ENCODE measurements at regions not wholly inside any gene's neighbourhood (a gene's known extent, or its start where the extent isn't known, plus 50 kb on each side); places are given as distances from the start of the nearest gene placed in this dataset.

DNA sequence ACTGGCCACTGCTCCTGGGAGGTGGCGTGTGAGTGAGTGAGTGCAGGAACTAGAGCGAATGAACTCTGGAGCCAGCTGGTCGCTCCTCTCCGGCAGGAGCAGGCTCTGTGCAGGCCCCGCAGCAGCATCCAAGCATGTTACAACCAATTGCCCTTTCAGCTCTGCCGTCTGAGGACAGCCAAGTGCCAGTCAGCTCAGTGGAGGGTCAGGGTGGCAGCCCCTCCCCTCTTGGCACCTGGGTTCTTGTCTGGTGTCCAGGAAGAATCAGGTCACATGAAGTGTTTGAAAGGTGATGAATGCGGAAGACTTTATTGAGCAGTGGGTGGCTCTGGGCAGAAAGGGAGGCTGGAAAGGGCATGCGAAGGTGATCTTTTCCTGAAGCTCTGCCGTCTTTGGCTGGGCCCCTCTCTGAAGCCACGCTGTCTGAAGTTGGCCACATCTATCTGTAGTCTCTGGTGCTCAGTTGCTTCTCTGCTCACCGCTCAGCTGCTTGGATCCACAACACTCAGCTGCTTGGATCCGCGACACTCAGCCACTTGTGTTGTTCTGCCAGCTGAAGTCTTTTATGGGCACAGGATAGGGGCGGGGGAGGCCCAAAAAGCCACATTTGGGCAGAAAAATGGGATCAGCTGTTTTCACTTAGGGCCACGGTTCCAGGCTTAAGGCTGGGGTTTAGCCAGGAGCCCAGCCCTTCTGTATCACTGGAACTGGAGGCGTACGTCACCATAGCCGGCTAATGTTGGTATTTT is 139.8 kb downstream of the ADSS2 start:
- Mint-ChIP-seq H3K27me3 (ENCODE audit: insufficient read depth, unreplicated experiment) (no peaks in the 10 kb centered on the region), H3K9me3 (ENCODE audit: unreplicated experiment) (peaks cover 17% of the 10 kb centered on the region)
- POLR2A ChIA-PET = no interaction called here

DNA sequence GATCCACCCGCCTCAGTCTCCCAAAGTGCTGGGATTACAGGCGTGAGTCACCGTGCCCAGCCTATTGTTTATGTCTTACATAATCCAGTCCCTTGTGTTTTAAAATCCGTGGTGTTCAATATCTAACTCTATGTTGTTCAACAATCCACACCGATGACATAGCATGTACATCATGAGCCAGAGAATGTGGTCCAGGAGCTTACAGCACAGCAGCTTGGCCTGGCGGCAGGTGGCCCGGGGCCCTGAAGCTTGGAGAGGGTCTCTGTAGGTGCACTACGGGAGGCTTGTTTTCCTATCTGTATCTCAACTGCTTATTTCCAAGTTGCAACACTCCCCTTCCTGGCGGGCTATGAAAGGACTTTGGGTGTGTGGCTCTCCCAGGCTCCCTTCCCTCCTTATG is 138.4 kb downstream of the ADSS2 start:
- intact Hi-C loops (cut with micrococcal nuclease; ENCODE audit: unreplicated experiment) = no loop called here
- Mint-ChIP-seq H3K9me3 (ENCODE audit: unreplicated experiment) (peaks cover 3% of the 10 kb centered on the region), H3K4me1 (ENCODE audit: low read depth, unreplicated experiment) (no peaks in the 10 kb centered on the region), H3K27ac (ENCODE audit: unreplicated experiment) (no peak overlapping the region), H3K4me3 (ENCODE audit: unreplicated experiment) (no peak overlapping the region), H3K27me3 (ENCODE audit: insufficient read depth, unreplicated experiment) (no peaks in the 10 kb centered on the region), H3K36me3 (ENCODE audit: insufficient read depth, unreplicated experiment) (no peaks in the 10 kb centered on the region)
- no peaks in the 10 kb centered on the region for H3K36me3 ChIP-seq (ENCODE audit: control insufficient read depth, insufficient read depth, low read length)
- DNase-seq = no peak
- no peaks in the 10 kb centered on the region for H3K4me1 ChIP-seq
- POLR2A ChIA-PET = no interaction called here
- TF ChIP-seq, protein P1, sequence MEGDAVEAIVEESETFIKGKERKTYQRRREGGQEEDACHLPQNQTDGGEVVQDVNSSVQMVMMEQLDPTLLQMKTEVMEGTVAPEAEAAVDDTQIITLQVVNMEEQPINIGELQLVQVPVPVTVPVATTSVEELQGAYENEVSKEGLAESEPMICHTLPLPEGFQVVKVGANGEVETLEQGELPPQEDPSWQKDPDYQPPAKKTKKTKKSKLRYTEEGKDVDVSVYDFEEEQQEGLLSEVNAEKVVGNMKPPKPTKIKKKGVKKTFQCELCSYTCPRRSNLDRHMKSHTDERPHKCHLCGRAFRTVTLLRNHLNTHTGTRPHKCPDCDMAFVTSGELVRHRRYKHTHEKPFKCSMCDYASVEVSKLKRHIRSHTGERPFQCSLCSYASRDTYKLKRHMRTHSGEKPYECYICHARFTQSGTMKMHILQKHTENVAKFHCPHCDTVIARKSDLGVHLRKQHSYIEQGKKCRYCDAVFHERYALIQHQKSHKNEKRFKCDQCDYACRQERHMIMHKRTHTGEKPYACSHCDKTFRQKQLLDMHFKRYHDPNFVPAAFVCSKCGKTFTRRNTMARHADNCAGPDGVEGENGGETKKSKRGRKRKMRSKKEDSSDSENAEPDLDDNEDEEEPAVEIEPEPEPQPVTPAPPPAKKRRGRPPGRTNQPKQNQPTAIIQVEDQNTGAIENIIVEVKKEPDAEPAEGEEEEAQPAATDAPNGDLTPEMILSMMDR (IDR thresholded peaks at IDR 0.05; ENCODE audit: insufficient read depth in 1 of 2, low read depth in 1 of 2, low read length in 1 of 2, severe bottlenecking in 1 of 2, unreplicated experiment in 1 of 2) = no peak
- BruUV-seq (replicated peaks) = no TSS peak
- CTCF ChIA-PET = no interaction called here
- H3K4me3 ChIP-seq (ENCODE audit: low read depth, low read length) = no peak overlapping the region
- no peaks in the 10 kb centered on the region for H3K27me3 ChIP-seq (replicated peaks; ENCODE audit: control insufficient read depth, insufficient read depth, low read length)
- no peaks in the 10 kb centered on the region for H3K9me3 ChIP-seq

More for the DNA sequence above, 139.8 kb downstream of the ADSS2 start:
- no peaks in the 10 kb centered on the region for H3K36me3 ChIP-seq (ENCODE audit: control insufficient read depth, insufficient read depth, low read length)
- Mint-ChIP-seq H3K36me3 (ENCODE audit: insufficient read depth, unreplicated experiment) (no peaks in the 10 kb centered on the region), H3K27ac (ENCODE audit: unreplicated experiment) (no peak overlapping the region), H3K4me1 (ENCODE audit: low read depth, unreplicated experiment) (no peaks in the 10 kb centered on the region), H3K4me3 (ENCODE audit: unreplicated experiment) (no peak overlapping the region)
- no TSS peak for BruUV-seq (replicated peaks)
- H3K4me1 ChIP-seq = no peaks in the 10 kb centered on the region
- intact Hi-C loops (cut with micrococcal nuclease; ENCODE audit: unreplicated experiment) = no loop called here
- no peaks in the 10 kb centered on the region for H3K27me3 ChIP-seq (replicated peaks; ENCODE audit: control insufficient read depth, insufficient read depth, low read length)
- 0 out of 2 replicates have a peak, but pooled peaks cover 3% of the 10 kb centered on the region for H3K9me3 ChIP-seq
- TF ChIP-seq, protein P1 (IDR thresholded peaks at IDR 0.05; ENCODE audit: insufficient read depth in 1 of 2, low read depth in 1 of 2, low read length in 1 of 2, severe bottlenecking in 1 of 2, unreplicated experiment in 1 of 2) = no peak
- no peak for DNase-seq
- CTCF ChIA-PET = no interaction called here
- no peak overlapping the region for H3K4me3 ChIP-seq (ENCODE audit: low read depth, low read length)

DNA sequence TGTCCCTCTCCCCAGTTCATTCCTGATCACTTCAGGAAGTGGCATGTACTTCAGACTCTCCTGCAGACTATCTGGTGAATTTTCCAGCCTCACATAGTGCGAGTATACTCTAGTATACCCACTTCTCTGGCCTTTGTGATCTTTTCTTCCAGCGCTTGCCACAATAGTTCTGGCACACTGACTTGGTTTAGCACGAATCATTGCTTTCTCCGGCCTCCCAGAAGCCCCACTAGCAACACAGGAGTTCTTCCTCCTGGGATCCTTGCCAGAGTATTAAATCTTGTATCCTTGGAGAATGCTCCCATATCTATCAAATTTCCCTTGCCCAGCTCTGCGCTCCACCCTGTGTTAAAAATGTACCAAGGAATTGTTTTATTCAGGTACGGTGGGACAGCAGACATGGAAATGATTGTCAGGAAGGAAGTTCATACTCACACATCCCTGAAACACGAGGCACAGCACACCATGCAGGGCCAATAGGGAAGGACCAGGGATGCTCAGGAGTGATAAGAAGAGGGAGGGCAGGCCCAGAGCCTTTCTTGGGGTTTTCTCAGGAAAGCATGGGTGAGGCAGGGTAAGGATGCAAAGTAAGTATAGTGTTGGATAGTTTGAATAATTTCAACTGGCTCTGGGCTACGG is 136.7 kb downstream of the ADSS2 start:
- ChIA-PET CTCF (no interaction called here), POLR2A (no interaction called here)
- Mint-ChIP-seq H3K36me3 (ENCODE audit: insufficient read depth, unreplicated experiment) (no peaks in the 10 kb centered on the region), H3K27me3 (ENCODE audit: insufficient read depth, unreplicated experiment) (no peaks in the 10 kb centered on the region), H3K9me3 (ENCODE audit: unreplicated experiment) (no peaks in the 10 kb centered on the region), H3K27ac (ENCODE audit: unreplicated experiment) (no peak overlapping the region), H3K4me1 (ENCODE audit: low read depth, unreplicated experiment) (no peaks in the 10 kb centered on the region), H3K4me3 (ENCODE audit: unreplicated experiment) (no peak overlapping the region)
- Histone ChIP-seq H3K4me3 (ENCODE audit: low read depth, low read length) (no peak overlapping the region), H3K9me3 (no peaks in the 10 kb centered on the region), H3K4me1 (no peaks in the 10 kb centered on the region), H3K36me3 (ENCODE audit: control insufficient read depth, insufficient read depth, low read length) (no peaks in the 10 kb centered on the region), H3K27me3 (replicated peaks; ENCODE audit: control insufficient read depth, insufficient read depth, low read length) (no peaks in the 10 kb centered on the region)
- intact Hi-C loops (cut with micrococcal nuclease; ENCODE audit: unreplicated experiment) = no loop called here
- TF ChIP-seq, protein P1 (IDR thresholded peaks at IDR 0.05; ENCODE audit: insufficient read depth in 1 of 2, low read depth in 1 of 2, low read length in 1 of 2, severe bottlenecking in 1 of 2, unreplicated experiment in 1 of 2) = no peak
- no peak for DNase-seq
- BruUV-seq (replicated peaks) = no TSS peak

All from Caco-2 (cell line).